Fibroblast of lung (primary cell): ENCODE measurements at regions not wholly inside any gene's neighbourhood (a gene's known extent, or its start where the extent isn't known, plus 50 kb on each side); places are given as distances from the start of the nearest gene placed in this dataset.

Experiments used
- DNase-seq, 2 donors: peaks; one replicate each; pipeline versions ENCODE4 v3.0.0 to v3.0.0-alpha.2; 2010; ENCODE audit warnings: low read depth in 2 of 2
- H2AFZ ChIP-seq: 2 replicates; pipeline ENCODE4 v1.5.1; 2012; ENCODE audit warnings: low read length, control low read depth, inconsistent platforms
- H3K27ac ChIP-seq: 2 replicates; pipeline ENCODE4 v1.5.1; 2011; ENCODE audit warnings: low read length, control low read depth; ENCODE audit not compliant: insufficient read depth
- H3K27me3 ChIP-seq: 2 replicates; pipeline ENCODE4 v1.5.1; 2011; ENCODE audit warnings: mild to moderate bottlenecking, low read length; ENCODE audit not compliant: control insufficient read depth, insufficient read depth
- H3K36me3 ChIP-seq: 2 replicates; pipeline ENCODE4 v1.5.1; 2011; ENCODE audit warnings: low read length; ENCODE audit not compliant: control insufficient read depth, insufficient read depth
- H3K4me1 ChIP-seq: 2 replicates; pipeline ENCODE4 v1.5.1; 2011; ENCODE audit warnings: low read length; ENCODE audit not compliant: control insufficient read depth, insufficient read depth; ENCODE audit errors: extremely low read depth
- H3K4me2 ChIP-seq: 2 replicates; pipeline ENCODE4 v1.5.1; 2011; ENCODE audit warnings: low read length, control low read depth; ENCODE audit not compliant: insufficient read depth; ENCODE audit errors: extremely low read depth
- H3K4me3 ChIP-seq, 4 experiments: fragments of 200-600 bp in 1 of 4; sonication (generic) in 1 of 4; replicated peaks in 1 of 4; 2 replicates each; pipeline ENCODE4 v1.5.1; 2011 to 2016; ENCODE audit warnings: low read length in 4 of 4, low read depth in 3 of 4, mild to moderate bottlenecking in 3 of 4, control low read depth in 2 of 4, inconsistent platforms in 1 of 4, mixed read lengths in 1 of 4; ENCODE audit not compliant: insufficient read depth in 1 of 4; ENCODE audit errors: control extremely low read depth in 1 of 4
- H3K79me2 ChIP-seq: 2 replicates; pipeline ENCODE4 v1.5.1; 2012; ENCODE audit warnings: mild to moderate bottlenecking, low read length, inconsistent platforms; ENCODE audit not compliant: control insufficient read depth, insufficient read depth
- H3K9ac ChIP-seq: 2 replicates; pipeline ENCODE4 v1.5.1; 2011; ENCODE audit warnings: mild to moderate bottlenecking, low read length, control low read depth; ENCODE audit not compliant: insufficient read depth
- H3K9me3 ChIP-seq: 2 replicates; pipeline ENCODE4 v1.5.1; 2012; ENCODE audit warnings: low read depth, low read length; ENCODE audit not compliant: control insufficient read depth, insufficient read depth
- H4K20me1 ChIP-seq: 2 replicates; pipeline ENCODE4 v1.5.1; 2011; ENCODE audit warnings: low read length; ENCODE audit not compliant: control insufficient read depth, insufficient read depth; ENCODE audit errors: extremely low read depth
- CTCF ChIP-seq, 2 donors: IDR thresholded peaks in 1 of 2; conservative IDR thresholded peaks in 1 of 2; 1 replicate in 1 of 2; 2 replicates in 1 of 2; pipeline ENCODE4 v1.5.1; 2011 to 2012; ENCODE audit warnings: low read length in 2 of 2, control low read depth in 1 of 2, inconsistent platforms in 1 of 2, low read depth in 1 of 2, mild to moderate bottlenecking in 1 of 2
- EZH2 ChIP-seq: IDR thresholded peaks from 2 replicates; pipeline ENCODE4 v1.5.1; 2012; ENCODE audit warnings: low read length, control low read depth, mild to moderate bottlenecking; ENCODE audit errors: missing control alignments

DNA sequence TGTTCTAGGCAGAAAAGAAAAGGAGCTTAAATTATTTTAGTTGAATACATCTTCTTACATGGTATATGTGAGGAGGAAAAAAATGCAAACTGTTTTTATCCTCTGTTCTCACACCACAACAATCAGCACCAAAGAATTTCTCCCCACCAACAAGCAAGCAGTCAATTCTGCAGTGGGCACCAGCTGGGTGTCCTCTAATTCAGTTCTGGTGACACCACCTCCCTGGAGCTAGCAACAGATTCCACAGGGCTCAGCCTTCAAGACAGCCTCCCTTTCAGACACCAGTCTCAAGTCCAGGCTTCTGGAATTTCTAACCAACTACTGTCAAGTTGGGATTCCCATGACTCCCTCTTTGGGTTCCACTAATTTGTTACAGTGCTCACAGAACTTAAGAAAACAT lies 490.2 kb upstream of the IGFBP3 start:
- Histone ChIP-seq H3K27me3 (no peaks in the 10 kb centered on the region), H3K27ac (no peak overlapping the region), H3K79me2 (no peaks in the 10 kb centered on the region), H2AFZ (no peak overlapping the region), H3K9me3 (no peaks in the 10 kb centered on the region), H3K4me2 (no peak overlapping the region), H3K4me1 (no peaks in the 10 kb centered on the region), H3K4me3 (no peak overlapping the region), H3K36me3 (no peaks in the 10 kb centered on the region), H4K20me1 (no peaks in the 10 kb centered on the region), H3K9ac (no peak overlapping the region)
- no peak for DNase-seq
- TF ChIP-seq CTCF (conservative IDR thresholded peaks at IDR 0.05 in 1 of 2, IDR thresholded peaks at IDR 0.05 in 1 of 2; ENCODE audit: low read depth in 1 of 2, low read length in 2 of 2) (no peak), EZH2 (no peak)

DNA sequence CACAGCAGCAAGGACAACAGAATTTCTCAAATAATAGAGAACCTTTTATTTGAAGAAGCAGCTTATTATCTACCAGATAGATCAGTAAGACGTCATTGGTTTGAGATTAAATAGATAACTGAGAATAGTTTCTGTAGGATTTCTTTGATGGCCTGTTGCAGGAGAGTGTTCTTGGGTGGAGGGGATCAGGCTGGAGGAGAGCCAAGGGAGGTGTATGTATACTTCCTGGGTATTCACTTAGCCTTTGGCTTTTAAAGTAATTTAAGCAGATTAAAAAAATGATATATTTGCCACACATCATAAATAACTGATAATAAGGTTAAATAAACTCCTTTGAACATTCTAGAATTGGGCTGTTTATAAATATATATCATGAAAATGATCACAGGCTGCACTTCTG lies 486.1 kb upstream of the IGFBP3 start:
- Histone ChIP-seq H3K27ac (no peak overlapping the region), H3K9me3 (no peaks in the 10 kb centered on the region), H3K79me2 (no peaks in the 10 kb centered on the region), H2AFZ (no peak overlapping the region), H4K20me1 (no peaks in the 10 kb centered on the region), H3K4me3 (no peak overlapping the region), H3K4me2 (no peak overlapping the region), H3K27me3 (no peaks in the 10 kb centered on the region), H3K36me3 (no peaks in the 10 kb centered on the region), H3K9ac (no peak overlapping the region), H3K4me1 (no peaks in the 10 kb centered on the region)
- no peak for DNase-seq
- TF ChIP-seq EZH2 (no peak), CTCF (conservative IDR thresholded peaks at IDR 0.05 in 1 of 2, IDR thresholded peaks at IDR 0.05 in 1 of 2; ENCODE audit: low read depth in 1 of 2, low read length in 2 of 2) (no peak)

GRCh38 chr7:46397591-46397990 lies 476.5 kb upstream of the IGFBP3 start:
- no peak for TF ChIP-seq EZH2
- no peak for TF ChIP-seq CTCF (conservative IDR thresholded peaks at IDR 0.05 in 1 of 2, IDR thresholded peaks at IDR 0.05 in 1 of 2; ENCODE audit: low read depth in 1 of 2, low read length in 2 of 2)
- Histone ChIP-seq H4K20me1 (no peaks in the 10 kb centered on the region), H3K9ac (no peak overlapping the region), H3K4me1 (no peaks in the 10 kb centered on the region), H3K27me3 (peaks cover 2% of the 10 kb centered on the region), H3K4me3 (no peak overlapping the region), H3K9me3 (no peaks in the 10 kb centered on the region), H3K79me2 (no peaks in the 10 kb centered on the region), H2AFZ (no peak overlapping the region), H3K4me2 (no peak overlapping the region), H3K27ac (no peak overlapping the region), H3K36me3 (no peaks in the 10 kb centered on the region)
- no peak for DNase-seq
